ENCODE measurements at regions not wholly inside any gene's neighbourhood (a gene's known extent, or its start where the extent isn't known, plus 50 kb on each side); places are given as distances from the start of the nearest gene placed in this dataset.
A peak's percentile ranks its signal among the peaks of the same experiment; 100 is the strongest.

- no peak for DNase-seq (ENCODE audit: low read depth in 2 of 2)
These were observed 353.6 kb upstream of the RPS6KA3 start for GRCh38 chrX:20620306-20620705.

DNA sequence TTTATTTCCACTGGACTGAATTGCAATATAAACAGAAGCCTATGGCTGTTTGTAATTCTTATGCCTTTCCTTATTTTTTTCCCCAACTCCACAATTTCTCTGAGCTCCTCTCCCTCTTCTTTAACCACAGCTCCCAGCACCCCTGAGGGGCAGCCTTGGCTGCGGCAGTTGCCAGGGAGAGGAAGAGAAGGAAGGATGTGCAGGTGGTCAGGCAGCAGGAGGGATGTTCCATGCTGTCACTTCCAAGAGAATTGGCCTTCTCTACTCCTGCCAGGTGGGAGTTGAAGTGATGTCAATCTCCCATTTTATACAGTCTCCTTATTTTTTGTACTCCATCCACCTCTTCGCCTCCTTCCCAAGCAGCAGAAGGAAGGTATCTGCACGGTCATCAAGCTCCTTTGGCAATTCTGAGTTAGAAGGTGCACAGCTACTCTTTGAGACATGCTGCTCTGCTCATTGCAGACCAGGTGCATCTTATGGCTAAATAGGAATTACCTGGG is 343.3 kb upstream of the RPS6KA3 start:
- no peak for DNase-seq (ENCODE audit: low read depth in 2 of 2)

DNA sequence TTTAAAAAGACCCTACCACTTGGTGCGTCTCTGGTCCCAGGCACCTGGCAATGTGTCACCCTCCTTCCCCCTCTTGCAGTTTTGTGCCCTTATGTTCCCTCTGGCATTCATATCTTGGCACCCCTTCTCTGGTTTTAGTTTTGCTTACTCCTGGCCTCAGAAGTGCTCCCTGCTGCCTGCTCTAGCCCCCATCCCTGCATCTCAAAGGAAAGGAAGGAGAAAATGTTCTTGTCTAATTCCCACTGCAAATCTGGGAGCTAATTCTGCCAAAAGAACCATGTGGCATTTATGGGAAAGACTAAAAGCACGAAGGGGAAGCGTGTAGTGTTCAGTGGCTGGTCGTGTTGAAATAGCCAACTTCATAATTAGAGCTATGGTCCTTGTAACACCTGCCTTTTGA is 340.1 kb upstream of the RPS6KA3 start:
- DNase-seq (ENCODE audit: low read depth in 2 of 2): no peak

GRCh38 chrX:20596856-20597255 is 330.1 kb upstream of the RPS6KA3 start:
- no peak for DNase-seq (ENCODE audit: low read depth in 2 of 2)

GRCh38 chrX:20595928-20596575 is 329.3 kb upstream of the RPS6KA3 start:
- peak; percentile 58 to 62 for DNase-seq (ENCODE audit: low read depth in 2 of 2)

- DNase-seq (ENCODE audit: low read depth in 2 of 2): no peak
These were observed 328.3 kb upstream of the RPS6KA3 start for GRCh38 chrX:20594985-20595384.

- DNase-seq (ENCODE audit: low read depth in 2 of 2): no peak
These were observed 327.1 kb upstream of the RPS6KA3 start for GRCh38 chrX:20593836-20594235.

GRCh38 chrX:20593402-20593801 is 326.7 kb upstream of the RPS6KA3 start:
- DNase-seq (ENCODE audit: low read depth in 2 of 2): no peak

GRCh38 chrX:20591246-20591645 is 324.5 kb upstream of the RPS6KA3 start:
- DNase-seq (ENCODE audit: low read depth in 2 of 2): no peak

DNA sequence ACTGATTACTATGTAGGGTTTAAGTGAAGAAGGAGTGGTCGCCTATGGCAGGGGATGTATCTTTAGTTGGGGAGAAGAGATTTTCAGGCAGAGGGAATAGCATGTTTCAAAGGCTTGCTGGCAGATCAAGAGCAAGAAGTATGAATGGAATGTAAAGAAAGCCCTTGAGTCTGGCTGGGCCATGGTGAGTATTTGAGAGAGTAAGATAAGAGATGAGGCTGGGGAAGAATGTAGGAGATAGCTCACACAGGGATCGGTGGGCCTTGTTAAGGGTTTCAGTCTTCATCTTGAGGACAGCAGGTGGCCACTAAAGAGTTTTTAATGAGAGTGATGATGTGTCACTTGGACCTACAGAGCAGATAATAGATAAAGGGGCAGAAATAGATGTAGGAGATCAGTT is 319.1 kb upstream of the RPS6KA3 start:
- DNase-seq (ENCODE audit: low read depth in 2 of 2): no peak

DNA sequence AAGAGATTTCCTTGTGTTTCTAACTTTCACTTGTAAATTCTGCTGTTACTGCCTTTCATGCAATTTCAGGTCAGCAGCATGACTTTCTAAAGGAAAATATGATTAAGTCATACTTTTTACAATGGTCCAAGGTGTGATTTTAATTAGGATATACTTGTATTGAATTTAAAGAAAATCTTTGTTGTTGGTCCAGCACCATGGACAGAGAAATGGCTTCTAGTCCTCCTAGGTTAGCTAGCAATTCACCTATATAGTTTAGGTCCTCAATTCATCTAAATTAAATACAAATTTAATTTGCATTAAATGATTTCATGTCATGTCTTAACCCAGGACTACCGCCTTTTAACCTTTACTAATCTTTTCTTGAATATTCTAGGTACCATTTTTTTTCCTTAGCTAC is 304.9 kb upstream of the RPS6KA3 start:
- DNase-seq (ENCODE audit: low read depth in 2 of 2): no peak

GRCh38 chrX:20567108-20567507 is 300.4 kb upstream of the RPS6KA3 start:
- DNase-seq (ENCODE audit: low read depth in 2 of 2): no peak

- no peak for DNase-seq (ENCODE audit: low read depth in 2 of 2)
These were observed 280.9 kb upstream of the RPS6KA3 start for GRCh38 chrX:20547611-20548051.

GRCh38 chrX:20545538-20545937 is 278.8 kb upstream of the RPS6KA3 start:
- no peak for DNase-seq (ENCODE audit: low read depth in 2 of 2)

GRCh38 chrX:20542072-20542471 is 275.4 kb upstream of the RPS6KA3 start:
- no peak for DNase-seq (ENCODE audit: low read depth in 2 of 2)

- DNase-seq (ENCODE audit: low read depth in 2 of 2): no peak
These were observed 272.3 kb upstream of the RPS6KA3 start for GRCh38 chrX:20538974-20539373.

GRCh38 chrX:20531667-20532066 is 265.0 kb upstream of the RPS6KA3 start:
- no peak for DNase-seq (ENCODE audit: low read depth in 2 of 2)

DNA sequence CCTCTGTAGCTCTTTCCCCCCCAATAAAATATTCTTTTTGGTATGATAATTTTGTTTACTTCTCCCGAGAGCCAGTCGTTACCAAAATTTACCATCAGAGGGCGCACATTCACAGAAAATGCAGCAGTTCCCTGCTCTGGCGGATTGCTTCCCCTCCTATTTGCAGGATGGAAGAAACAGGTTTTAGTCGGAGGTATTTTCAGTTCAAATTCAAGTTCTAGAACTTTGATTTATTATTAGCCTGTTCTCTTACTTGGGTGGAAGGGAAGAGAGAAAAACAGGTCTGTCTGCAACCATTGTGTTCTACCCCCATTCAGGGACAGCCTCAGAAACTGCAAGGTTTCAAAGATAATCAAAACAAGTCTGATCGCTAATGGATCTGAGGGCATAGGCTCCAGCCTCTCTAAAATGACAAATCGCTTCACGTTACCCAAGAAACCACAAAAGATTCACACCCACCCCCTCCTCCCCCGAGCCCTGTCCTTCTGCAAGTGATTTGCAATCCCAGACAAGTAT is 263.8 kb upstream of the RPS6KA3 start:
- no peak for DNase-seq (ENCODE audit: low read depth in 2 of 2)

- DNase-seq (ENCODE audit: low read depth in 2 of 2): no peak
These were observed 263.0 kb upstream of the RPS6KA3 start for GRCh38 chrX:20529711-20530110.

- DNase-seq (ENCODE audit: low read depth in 2 of 2): no peak
These were observed 262.6 kb upstream of the RPS6KA3 start for GRCh38 chrX:20529301-20529700.

DNA sequence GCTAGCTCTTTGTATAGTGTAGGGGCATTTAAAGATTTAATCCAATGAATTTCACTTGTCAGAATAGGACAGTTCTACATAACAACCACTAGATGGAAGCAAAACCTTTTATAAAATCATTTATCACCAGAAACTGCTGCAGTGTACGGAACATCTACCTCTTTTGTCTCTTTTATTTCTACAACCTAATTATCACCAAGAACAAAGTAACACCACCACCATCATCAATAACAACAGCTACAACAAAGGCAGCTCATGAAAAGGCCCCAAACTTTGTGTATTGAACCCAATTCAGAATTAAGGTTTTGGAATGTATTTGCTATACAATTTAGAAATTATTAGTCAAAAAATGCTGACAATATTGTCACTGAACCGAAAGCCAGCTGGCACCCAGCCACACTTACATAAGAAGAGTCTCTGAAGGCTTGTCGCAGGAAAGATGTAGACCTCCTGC is 260.9 kb upstream of the RPS6KA3 start:
- no peak for DNase-seq (ENCODE audit: low read depth in 2 of 2)

DNA sequence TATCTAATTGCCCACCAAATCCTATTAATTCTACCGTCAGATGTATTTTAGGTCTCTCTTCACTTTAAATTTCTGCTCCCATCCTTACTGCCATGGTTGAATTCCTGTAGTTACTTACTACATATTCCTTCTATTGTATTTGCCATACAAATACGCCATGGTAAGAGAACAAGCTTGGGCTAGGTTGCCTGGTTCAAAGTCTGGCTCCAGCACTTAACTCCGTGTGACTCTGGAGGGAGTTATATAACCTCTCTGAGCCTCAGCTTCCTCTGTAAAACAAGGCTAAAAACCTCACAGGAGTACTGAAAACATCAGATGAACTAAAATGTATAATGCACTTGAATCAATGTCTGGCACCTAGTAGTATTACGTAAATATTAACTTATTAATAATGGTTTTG is 260.3 kb upstream of the RPS6KA3 start:
- DNase-seq (ENCODE audit: low read depth in 2 of 2): no peak

DNA sequence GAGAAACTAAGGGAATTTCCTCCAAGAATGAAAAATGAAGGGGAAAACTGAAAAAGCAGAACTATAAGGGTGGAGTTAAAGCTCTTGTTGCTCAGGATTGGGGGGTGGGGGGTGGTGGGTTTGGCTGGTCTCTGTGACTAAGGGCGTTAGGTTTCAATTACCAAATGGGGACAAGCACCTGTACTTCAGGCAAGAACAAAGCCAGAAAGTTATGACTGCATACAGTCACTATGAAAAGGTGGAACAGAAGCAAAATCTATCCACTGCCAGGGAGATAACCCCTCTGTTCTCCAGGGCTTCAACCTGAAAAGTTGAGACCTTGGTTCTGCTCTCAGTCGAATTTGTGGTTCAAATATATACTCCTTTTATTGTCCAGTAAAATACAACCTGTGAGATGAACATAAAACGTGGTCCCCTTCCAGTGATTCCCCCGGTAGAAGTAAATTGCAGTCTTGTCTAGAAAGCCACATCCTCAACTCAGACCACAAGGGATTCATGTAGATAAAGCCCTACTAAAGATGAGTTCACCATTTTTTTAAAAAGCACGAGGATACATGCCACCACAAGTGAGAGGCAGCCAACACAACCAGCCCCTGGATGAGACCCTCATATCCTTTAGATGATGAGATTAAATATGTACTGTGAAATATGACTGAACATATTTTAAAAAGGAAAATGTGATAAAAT is 257.1 kb upstream of the RPS6KA3 start:
- DNase-seq (ENCODE audit: low read depth in 2 of 2): no peak

Data from stimulated activated CD8-positive, alpha-beta memory T cell treated with anti-CD3 and anti-CD28 coated beads, Interleukin-15, amount 100 ng/mL, for 48 hours (primary cell).